ENCODE measurements at regions not wholly inside any gene's neighbourhood (a gene's known extent, or its start where the extent isn't known, plus 50 kb on each side); places are given as distances from the start of the nearest gene placed in this dataset.
"Not testable (repeated sequence)": the region's sequence is repeated elsewhere in the genome, so short reads cannot be mapped to it uniquely, and the experiment has no call there.

DNA sequence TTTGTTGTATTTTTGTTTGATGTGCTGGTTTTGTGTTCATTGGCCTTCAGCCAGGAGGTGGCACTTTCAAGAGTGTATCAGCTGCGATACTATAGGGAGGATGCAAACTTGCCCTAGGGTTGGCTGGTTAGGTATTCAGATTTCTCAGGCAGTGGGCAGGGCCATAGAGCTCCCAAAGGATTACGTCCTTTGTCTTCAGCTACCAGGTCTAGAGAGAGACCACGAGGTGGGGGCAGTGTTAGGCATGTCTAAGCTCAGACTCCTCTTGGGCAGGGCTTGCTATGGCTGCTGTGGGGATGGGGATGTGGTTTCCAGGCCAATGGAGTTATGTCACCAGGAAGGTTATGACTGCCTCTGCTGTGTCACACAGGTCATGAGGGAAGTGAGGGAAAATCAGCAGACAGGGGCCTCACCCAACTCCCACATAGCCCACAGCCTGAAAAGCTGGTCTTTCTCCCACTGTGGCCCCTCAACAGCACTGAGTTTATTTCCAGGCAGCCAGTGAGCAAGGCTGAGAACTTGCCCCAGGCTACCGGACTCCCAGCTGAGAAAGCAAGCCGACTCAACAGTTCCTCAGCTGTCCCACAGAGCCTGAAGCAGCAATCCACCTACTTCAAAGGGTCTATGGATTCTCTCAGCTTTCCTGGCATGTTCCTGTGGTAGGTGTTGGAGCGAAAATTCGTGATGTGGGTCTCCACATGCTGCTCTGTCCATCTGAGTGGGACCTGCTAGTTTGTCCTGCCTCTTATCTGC lies 227.4 kb upstream of the COBL start:
- no peak for DNase-seq (ENCODE audit: low read depth)

DNA sequence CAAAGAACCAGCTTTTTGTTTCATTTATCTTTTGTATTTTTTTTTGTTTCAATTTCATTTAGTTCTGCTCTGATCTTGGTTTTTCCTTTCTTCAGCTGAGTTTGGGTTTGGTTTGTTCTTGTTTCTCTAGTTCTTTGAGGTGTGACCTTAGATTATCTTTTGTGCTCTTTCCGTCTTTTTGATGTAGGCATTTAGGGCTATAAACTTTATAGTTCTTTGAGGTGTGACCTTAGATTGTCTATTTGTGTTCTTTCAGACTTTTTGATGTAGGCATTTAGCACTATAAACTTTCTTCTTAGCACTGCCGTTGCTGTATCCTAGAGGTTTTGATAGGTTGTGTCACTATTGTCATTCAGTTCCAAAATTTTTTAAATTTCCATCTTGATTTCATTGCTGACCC lies 224.3 kb upstream of the COBL start:
- DNase-seq (ENCODE audit: low read depth); H3K4me3 ChIP-seq (replicated peaks; ENCODE audit: low read depth, low read length): not testable (repeated sequence)

More for the DNA sequence above, 227.4 kb upstream of the COBL start:
- TF ChIP-seq CTCF (IDR thresholded peaks at IDR 0.05; ENCODE audit: low read length, missing control alignments) = no peak
- H3K4me3 ChIP-seq (replicated peaks; ENCODE audit: low read depth, low read length) = no peak overlapping the region

DNA sequence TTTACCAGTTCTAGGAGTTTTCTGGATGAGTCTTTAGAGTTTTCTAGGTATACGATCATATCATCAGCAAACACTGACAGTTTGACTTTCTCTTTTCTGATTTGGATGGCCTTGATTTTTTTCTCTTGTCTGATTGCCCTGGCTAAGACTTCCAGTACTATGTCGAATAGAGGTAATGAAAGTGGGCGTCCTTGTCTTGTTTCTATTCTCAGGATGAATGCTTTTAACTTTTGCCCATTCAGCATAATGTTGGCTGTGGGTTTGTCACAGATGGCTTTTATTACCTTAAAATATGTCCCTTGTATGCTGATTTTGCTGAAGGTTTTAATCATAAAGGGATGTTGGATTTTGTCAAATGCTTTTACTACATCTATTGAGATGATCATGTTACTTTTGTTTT lies 223.2 kb upstream of the COBL start:
- H3K4me3 ChIP-seq (replicated peaks; ENCODE audit: low read depth, low read length) = no peak overlapping the region
- DNase-seq (ENCODE audit: low read depth) = no peak
- no peak for TF ChIP-seq CTCF (IDR thresholded peaks at IDR 0.05; ENCODE audit: low read length, missing control alignments)

- no peak overlapping the region for H3K4me3 ChIP-seq (replicated peaks; ENCODE audit: low read depth, low read length)
- TF ChIP-seq CTCF (IDR thresholded peaks at IDR 0.05; ENCODE audit: low read length, missing control alignments) = no peak
- no peak for DNase-seq (ENCODE audit: low read depth)
Observed at GRCh38 chr7:51528172-51528571, 211.6 kb upstream of the COBL start.

DNA sequence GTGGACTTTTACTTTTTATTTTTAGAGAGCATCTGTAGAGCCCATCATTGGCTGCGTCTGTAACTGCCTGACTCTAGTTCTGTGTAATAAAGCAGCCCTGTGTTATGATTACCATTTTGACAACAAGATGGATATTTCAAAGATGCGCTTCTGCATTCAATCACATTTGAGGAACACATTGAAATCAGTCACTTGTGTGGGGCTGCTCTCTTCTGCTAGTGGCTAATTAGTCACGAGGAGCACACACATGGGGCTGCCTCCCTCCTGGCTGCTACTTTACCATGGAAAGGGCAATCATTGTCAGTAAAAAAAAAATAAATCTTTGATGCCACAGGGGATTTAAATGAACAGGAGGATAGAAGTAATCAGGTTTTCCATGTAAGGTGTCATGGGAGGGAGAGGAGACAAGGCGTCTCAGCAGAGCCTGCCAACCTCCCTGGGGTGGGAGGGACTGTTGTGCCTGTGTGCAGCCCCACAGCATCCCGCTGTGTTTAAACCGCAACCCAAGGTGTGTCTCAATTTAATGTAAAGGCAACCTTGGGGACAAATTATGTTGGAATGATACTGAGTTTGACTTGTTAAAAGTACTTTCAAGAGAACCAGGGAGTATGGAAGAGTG lies 205.2 kb upstream of the COBL start:
- H3K4me3 ChIP-seq (replicated peaks; ENCODE audit: low read depth, low read length) = no peak overlapping the region
- TF ChIP-seq CTCF (IDR thresholded peaks at IDR 0.05; ENCODE audit: low read length, missing control alignments) = no peak
- no peak for DNase-seq (ENCODE audit: low read depth)

DNA sequence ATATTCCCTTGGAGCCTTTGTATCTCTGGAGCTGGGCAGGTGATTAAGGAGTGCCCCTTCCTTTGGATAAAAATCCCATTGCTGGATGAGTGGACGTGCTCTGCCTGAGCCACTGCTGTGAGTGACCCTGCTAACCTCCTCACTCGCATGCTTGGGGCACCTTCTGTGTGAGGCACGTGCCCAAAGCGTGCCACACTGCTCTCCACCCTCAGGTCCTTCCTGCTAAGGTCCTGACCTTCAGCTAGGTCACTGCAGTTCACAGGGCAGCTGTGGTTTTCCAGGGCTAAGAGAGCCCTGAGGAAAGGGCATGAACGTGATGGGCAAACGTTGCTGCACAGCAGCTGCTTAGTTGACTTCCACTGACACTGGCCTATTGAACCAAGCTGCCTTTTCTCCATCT lies 204.4 kb upstream of the COBL start:
- TF ChIP-seq CTCF (IDR thresholded peaks at IDR 0.05; ENCODE audit: low read length, missing control alignments) = no peak
- no peak for DNase-seq (ENCODE audit: low read depth)
- no peak overlapping the region for H3K4me3 ChIP-seq (replicated peaks; ENCODE audit: low read depth, low read length)

- no peak overlapping the region for H3K4me3 ChIP-seq (replicated peaks; ENCODE audit: low read depth, low read length)
- no peak for TF ChIP-seq CTCF (IDR thresholded peaks at IDR 0.05; ENCODE audit: low read length, missing control alignments)
- DNase-seq (ENCODE audit: low read depth) = no peak
Observed at GRCh38 chr7:51518646-51519045, 202.0 kb upstream of the COBL start.
